ENCODE measurements at regions not wholly inside any gene's neighbourhood (a gene's known extent, or its start where the extent isn't known, plus 50 kb on each side); places are given as distances from the start of the nearest gene placed in this dataset.

GRCh38 chr7:19999681-20000080, 217.5 kb downstream of the MACC1 start:
- no peak overlapping the region for H3K23ac ChIP-seq (ENCODE audit: insufficient read length, low read depth, low read length)
- Mint-ChIP-seq H3K4me3 (no peak overlapping the region), H3K4me1 (peaks cover 0 to 3% of the 10 kb centered on the region in 2 experiments; a peak in 1 of 4 replicates), H3K36me3 (ENCODE audit: insufficient read depth in 1 of 3, low read depth in 3 of 3) (peaks cover 0 to 4% (median 0%) of the 10 kb centered on the region in 3 experiments; a peak in 2 of 7 replicates), H3K27ac (no peak overlapping the region), H3K9me3 (no peaks in the 10 kb centered on the region), H3K27me3 (ENCODE audit: low read depth) (no peaks in the 10 kb centered on the region)
- no peak overlapping the region for H3T11ph ChIP-seq (ENCODE audit: low read length)
- no peak overlapping the region for H3K27ac ChIP-seq (ENCODE audit: insufficient read length, low read depth, low read length)
- no peak overlapping the region for H4K8ac ChIP-seq (replicated peaks; ENCODE audit: insufficient read length, low read depth, low read length)
- TF ChIP-seq CTCF (conservative IDR thresholded peaks at IDR 0.05), result no peak
- H2AFZ ChIP-seq (ENCODE audit: low read length), result no peak overlapping the region
- no peak overlapping the region for H2BK15ac ChIP-seq (ENCODE audit: low read depth, low read length)
- no peak overlapping the region for H2BK120ac ChIP-seq (ENCODE audit: low read depth, low read length, poor library complexity, severe bottlenecking)
- no peak overlapping the region for H2BK5ac ChIP-seq (ENCODE audit: insufficient read length, low read length)
- H3K18ac ChIP-seq (ENCODE audit: insufficient read length, low read depth, low read length), result no peak overlapping the region
- no peak overlapping the region for H3K56ac ChIP-seq (ENCODE audit: insufficient read length, low read depth, low read length)
- no peak overlapping the region for H4K91ac ChIP-seq (ENCODE audit: insufficient read length, low read depth, low read length)
- WGBS (ENCODE audit: extremely low coverage, insufficient read length, low lambda C conversion rate), result no CpG with 5 or more reads among the region's 1 CpG
- no peak overlapping the region for H3K4me2 ChIP-seq (ENCODE audit: insufficient read depth, insufficient read length, low read length)
- no peaks in the 10 kb centered on the region for H3K79me2 ChIP-seq (ENCODE audit: insufficient read depth, low read length)
- H2BK20ac ChIP-seq (ENCODE audit: low read depth, low read length, poor library complexity, severe bottlenecking), result no peak overlapping the region
- no peak overlapping the region for H4K5ac ChIP-seq (ENCODE audit: insufficient read length, low read depth, low read length)
- H3K4me1 ChIP-seq (ENCODE audit: insufficient read depth, low read length), result no peaks in the 10 kb centered on the region
- DNase-seq, result no peak
- H3K9ac ChIP-seq (ENCODE audit: extremely low read depth, insufficient read length, low read length), result no peak overlapping the region
- H3K79me1 ChIP-seq (ENCODE audit: insufficient read depth, low read depth, low read length, poor library complexity, severe bottlenecking), result no peaks in the 10 kb centered on the region
- H3K14ac ChIP-seq (ENCODE audit: insufficient read depth, low read length), result no peak overlapping the region
- H4K20me1 ChIP-seq (ENCODE audit: control insufficient read depth, insufficient read depth, insufficient read length), result no peaks in the 10 kb centered on the region
- no peak overlapping the region for H2AK5ac ChIP-seq (ENCODE audit: insufficient read length, low read length)
- no peaks in the 10 kb centered on the region for H3K27me3 ChIP-seq (ENCODE audit: insufficient read depth, low read length)
- H3K9me3 ChIP-seq (ENCODE audit: control insufficient read depth, low read depth, low read length), result no peaks in the 10 kb centered on the region
- H2BK12ac ChIP-seq (ENCODE audit: insufficient read length, low read depth, low read length), result no peak overlapping the region
- H3K4ac ChIP-seq (ENCODE audit: low read depth, low read length), result no peak overlapping the region
- no peaks in the 10 kb centered on the region for H3K23me2 ChIP-seq (ENCODE audit: insufficient read length, low read depth, low read length, poor library complexity, severe bottlenecking)
